ENCODE measurements at regions not wholly inside any gene's neighbourhood (a gene's known extent, or its start where the extent isn't known, plus 50 kb on each side); places are given as distances from the start of the nearest gene placed in this dataset.

DNA sequence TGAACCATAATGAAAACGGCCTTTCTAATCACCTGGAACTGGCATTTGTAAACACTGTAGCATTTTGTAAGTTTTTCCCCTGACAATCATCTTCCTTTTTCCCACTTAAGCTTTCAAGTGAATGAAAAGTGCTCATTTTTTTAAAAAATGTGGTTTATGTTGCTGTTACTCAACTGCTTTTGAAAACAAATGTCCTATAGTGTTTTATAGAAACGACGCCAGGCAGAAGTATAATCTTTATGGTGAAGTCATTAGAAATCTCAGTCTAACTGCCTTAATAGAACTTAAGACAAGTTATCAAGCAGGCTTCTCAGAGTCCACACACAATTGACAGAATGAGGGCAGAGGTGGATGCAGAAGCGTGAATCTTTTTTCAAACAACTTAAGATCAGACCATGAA is 442.3 kb downstream of the KLF12 start:
- no peak for TF ChIP-seq ZNF274 (IDR thresholded peaks at IDR 0.05; ENCODE audit: low read depth, low read length)
- no peak for TF ChIP-seq SUZ12 (IDR thresholded peaks at IDR 0.05; ENCODE audit: extremely low read depth, insufficient read depth, insufficient read length)
- no peak for TF ChIP-seq YY1 (IDR thresholded peaks at IDR 0.05; ENCODE audit: insufficient read depth, insufficient read length)
